WTC11 (cell line): ENCODE measurements at regions not wholly inside any gene's neighbourhood (a gene's known extent, or its start where the extent isn't known, plus 50 kb on each side); places are given as distances from the start of the nearest gene placed in this dataset.

ENCODE experiments used
- ATAC-seq: fragments of 200-7000 bp; cut with Tn5 transposase; 2 replicates; pipeline ENCODE4 v1.10.0; 2021; ENCODE audit warnings: mild to moderate bottlenecking, moderate library complexity
- CTCF ChIA-PET: fragments of 300-600 bp; sonication (Branson Sonifier 250); formaldehyde crosslinking; loops from one replicate; lab custom pipeline; 2021; ENCODE audit warnings: antibody characterized with exemption; lab: Charles Lee
- POLR2A ChIA-PET: fragments of 350-600 bp; sonication (Branson Sonifier 250); formaldehyde crosslinking; loops from one replicate; lab custom pipeline; 2021; ENCODE audit warnings: antibody characterized with exemption; lab: Charles Lee
- DNase-seq: peaks from one replicate; pipeline ENCODE4 v3.0.0; 2021; ENCODE audit warnings: low spot score
- H3K27ac Mint-ChIP-seq: 2 replicates; pipeline ENCODE4 v1.8.0; 2021; ENCODE audit warnings: mixed read lengths
- H3K27me3 Mint-ChIP-seq: 2 replicates; pipeline ENCODE4 v1.8.0; 2021; ENCODE audit warnings: low read depth, mild to moderate bottlenecking, moderate library complexity, mixed read lengths
- H3K36me3 Mint-ChIP-seq: 2 replicates; pipeline ENCODE4 v1.8.0; 2021; ENCODE audit warnings: mixed read lengths
- H3K4me1 Mint-ChIP-seq: 2 replicates; pipeline ENCODE4 v1.8.0; 2022; ENCODE audit warnings: mixed read lengths
- H3K4me3 Mint-ChIP-seq: 2 replicates; pipeline ENCODE4 v1.8.0; 2021; ENCODE audit warnings: mild to moderate bottlenecking, moderate library complexity, mixed read lengths
- H3K9me3 Mint-ChIP-seq: 2 replicates; pipeline ENCODE4 v1.8.0; 2021; ENCODE audit warnings: mixed read lengths
- ELF4 ChIP-seq: sonication (generic); formaldehyde crosslinking; IDR thresholded peaks from 2 replicates; pipeline ENCODE4 v1.8.1; 2022; ENCODE audit warnings: low read depth, mild to moderate bottlenecking, moderate library complexity, missing genetic modification reagents
- JAZF1 ChIP-seq: fragments of 250-450 bp; sonication (Bioruptor Pico); IDR thresholded peaks from 2 replicates; pipeline ENCODE4 v1.9.0; 2021; ENCODE audit warnings: moderate library complexity, mild to moderate bottlenecking, inconsistent platforms
- MXD4 ChIP-seq: fragments of 250-450 bp; sonication (Bioruptor Pico); IDR thresholded peaks from 2 replicates; pipeline ENCODE4 v1.8.0; 2021; ENCODE audit warnings: mild to moderate bottlenecking, moderate library complexity, borderline replicate concordance
- MYBL2 ChIP-seq: sonication (generic); formaldehyde crosslinking; IDR thresholded peaks from 2 replicates; pipeline ENCODE4 v1.8.1; 2023; ENCODE audit warnings: mild to moderate bottlenecking, moderate library complexity, missing genetic modification reagents
- RELA ChIP-seq: sonication (generic); formaldehyde crosslinking; IDR thresholded peaks from 2 replicates; pipeline ENCODE4 v1.8.1; 2022; ENCODE audit warnings: missing genetic modification reagents, mild to moderate bottlenecking, borderline replicate concordance
- RORB ChIP-seq: fragments of 250-450 bp; sonication (Bioruptor Pico); IDR thresholded peaks from 2 replicates; pipeline ENCODE4 v1.9.0; 2021; ENCODE audit warnings: mild to moderate bottlenecking
- SOX15 ChIP-seq: fragments of 250-450 bp; sonication (Bioruptor Pico); IDR thresholded peaks from 2 replicates; pipeline ENCODE4 v1.9.0; 2021; ENCODE audit warnings: mild to moderate bottlenecking
- SP1 ChIP-seq: sonication (generic); formaldehyde crosslinking; conservative IDR thresholded peaks from 2 replicates; pipeline ENCODE4 v1.8.1; 2022; ENCODE audit warnings: missing genetic modification reagents
- TP53 ChIP-seq: sonication (generic); formaldehyde crosslinking; IDR thresholded peaks from 2 replicates; pipeline ENCODE4 v1.8.1; 2023; ENCODE audit warnings: mild to moderate bottlenecking, missing genetic modification reagents
- ZNF416 ChIP-seq: fragments of 250-450 bp; sonication (Bioruptor Pico); IDR thresholded peaks from 2 replicates; pipeline ENCODE4 v1.9.0; 2021; ENCODE audit warnings: mild to moderate bottlenecking, inconsistent platforms
- TF ChIP-seq, protein P1 (sequence below): fragments of 200-600 bp; IDR thresholded peaks from 2 replicates; pipeline ENCODE4 v1.8.0; 2022; ENCODE audit warnings: antibody characterized with exemption
- TF ChIP-seq, protein P2 (sequence below): sonication (generic); formaldehyde crosslinking; IDR thresholded peaks from 2 replicates; pipeline ENCODE4 v1.8.0; 2022; ENCODE audit warnings: mild to moderate bottlenecking, missing genetic modification reagents
- TF ChIP-seq, protein P3 (sequence below): sonication (generic); formaldehyde crosslinking; IDR thresholded peaks from 2 replicates; pipeline ENCODE4 v1.8.1; 2023; ENCODE audit warnings: mild to moderate bottlenecking, missing genetic modification reagents
- TF ChIP-seq, protein P4 (sequence below): sonication (generic); formaldehyde crosslinking; IDR thresholded peaks from 2 replicates; pipeline ENCODE4 v1.8.1; 2022; ENCODE audit warnings: low read depth, missing genetic modification reagents, borderline replicate concordance
- TF ChIP-seq, protein P5 (sequence below): fragments of 250-450 bp; sonication (Bioruptor Pico); conservative IDR thresholded peaks from 2 replicates; pipeline ENCODE4 v1.9.0; 2021; ENCODE audit warnings: mild to moderate bottlenecking
- TF ChIP-seq, protein P6 (sequence below): fragments of 250-450 bp; sonication (Bioruptor Pico); IDR thresholded peaks from 2 replicates; pipeline ENCODE4 v1.8.0; 2021; ENCODE audit warnings: mild to moderate bottlenecking

DNA sequence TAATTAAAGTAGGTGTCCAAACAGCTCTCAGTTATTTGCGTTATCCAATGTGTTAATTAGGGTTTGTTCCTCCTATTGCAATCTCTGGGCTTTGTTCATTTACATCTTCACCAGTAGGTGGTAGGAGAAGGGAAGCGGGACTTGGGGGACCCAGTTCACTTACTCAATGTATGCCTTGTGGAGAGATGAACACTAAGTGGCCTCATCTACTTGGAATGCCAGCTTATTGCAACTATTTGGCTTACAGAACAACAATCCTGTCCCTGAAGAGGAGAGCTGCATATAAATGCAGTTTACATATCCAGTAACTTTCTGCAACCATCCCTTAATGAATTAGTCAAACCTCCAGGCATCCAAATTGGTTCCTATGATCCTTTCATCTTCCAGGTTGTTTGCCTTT, 417.1 kb upstream of the CCDC196 start:
- CTCF ChIA-PET, result interaction anchor here (1.0 kb wide), 1 partner anchor 12 kb away, joined by 3 read pairs; no protein-coding TSS in a partner anchor
- TF ChIP-seq MXD4 (no peak), MYBL2 (CRISPR knock-in tag) (no peak), TP53 (CRISPR knock-in tag) (no peak), JAZF1 (CRISPR knock-in tag) (no peak), ZNF416 (CRISPR knock-in tag) (no peak), SOX15 (CRISPR knock-in tag) (no peak), ELF4 (CRISPR knock-in tag) (no peak), SP1 (CRISPR knock-in tag) (no peak), RELA (CRISPR knock-in tag) (no peak), RORB (CRISPR knock-in tag) (no peak)
- TF ChIP-seq, protein P1, sequence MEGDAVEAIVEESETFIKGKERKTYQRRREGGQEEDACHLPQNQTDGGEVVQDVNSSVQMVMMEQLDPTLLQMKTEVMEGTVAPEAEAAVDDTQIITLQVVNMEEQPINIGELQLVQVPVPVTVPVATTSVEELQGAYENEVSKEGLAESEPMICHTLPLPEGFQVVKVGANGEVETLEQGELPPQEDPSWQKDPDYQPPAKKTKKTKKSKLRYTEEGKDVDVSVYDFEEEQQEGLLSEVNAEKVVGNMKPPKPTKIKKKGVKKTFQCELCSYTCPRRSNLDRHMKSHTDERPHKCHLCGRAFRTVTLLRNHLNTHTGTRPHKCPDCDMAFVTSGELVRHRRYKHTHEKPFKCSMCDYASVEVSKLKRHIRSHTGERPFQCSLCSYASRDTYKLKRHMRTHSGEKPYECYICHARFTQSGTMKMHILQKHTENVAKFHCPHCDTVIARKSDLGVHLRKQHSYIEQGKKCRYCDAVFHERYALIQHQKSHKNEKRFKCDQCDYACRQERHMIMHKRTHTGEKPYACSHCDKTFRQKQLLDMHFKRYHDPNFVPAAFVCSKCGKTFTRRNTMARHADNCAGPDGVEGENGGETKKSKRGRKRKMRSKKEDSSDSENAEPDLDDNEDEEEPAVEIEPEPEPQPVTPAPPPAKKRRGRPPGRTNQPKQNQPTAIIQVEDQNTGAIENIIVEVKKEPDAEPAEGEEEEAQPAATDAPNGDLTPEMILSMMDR, result no peak
- TF ChIP-seq, protein P2, sequence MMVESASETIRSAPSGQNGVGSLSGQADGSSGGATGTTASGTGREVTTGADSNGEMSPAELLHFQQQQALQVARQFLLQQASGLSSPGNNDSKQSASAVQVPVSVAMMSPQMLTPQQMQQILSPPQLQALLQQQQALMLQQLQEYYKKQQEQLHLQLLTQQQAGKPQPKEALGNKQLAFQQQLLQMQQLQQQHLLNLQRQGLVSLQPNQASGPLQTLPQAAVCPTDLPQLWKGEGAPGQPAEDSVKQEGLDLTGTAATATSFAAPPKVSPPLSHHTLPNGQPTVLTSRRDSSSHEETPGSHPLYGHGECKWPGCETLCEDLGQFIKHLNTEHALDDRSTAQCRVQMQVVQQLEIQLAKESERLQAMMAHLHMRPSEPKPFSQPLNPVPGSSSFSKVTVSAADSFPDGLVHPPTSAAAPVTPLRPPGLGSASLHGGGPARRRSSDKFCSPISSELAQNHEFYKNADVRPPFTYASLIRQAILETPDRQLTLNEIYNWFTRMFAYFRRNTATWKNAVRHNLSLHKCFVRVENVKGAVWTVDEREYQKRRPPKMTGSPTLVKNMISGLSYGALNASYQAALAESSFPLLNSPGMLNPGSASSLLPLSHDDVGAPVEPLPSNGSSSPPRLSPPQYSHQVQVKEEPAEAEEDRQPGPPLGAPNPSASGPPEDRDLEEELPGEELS (CRISPR knock-in tag), result no peak
- TF ChIP-seq, protein P3, sequence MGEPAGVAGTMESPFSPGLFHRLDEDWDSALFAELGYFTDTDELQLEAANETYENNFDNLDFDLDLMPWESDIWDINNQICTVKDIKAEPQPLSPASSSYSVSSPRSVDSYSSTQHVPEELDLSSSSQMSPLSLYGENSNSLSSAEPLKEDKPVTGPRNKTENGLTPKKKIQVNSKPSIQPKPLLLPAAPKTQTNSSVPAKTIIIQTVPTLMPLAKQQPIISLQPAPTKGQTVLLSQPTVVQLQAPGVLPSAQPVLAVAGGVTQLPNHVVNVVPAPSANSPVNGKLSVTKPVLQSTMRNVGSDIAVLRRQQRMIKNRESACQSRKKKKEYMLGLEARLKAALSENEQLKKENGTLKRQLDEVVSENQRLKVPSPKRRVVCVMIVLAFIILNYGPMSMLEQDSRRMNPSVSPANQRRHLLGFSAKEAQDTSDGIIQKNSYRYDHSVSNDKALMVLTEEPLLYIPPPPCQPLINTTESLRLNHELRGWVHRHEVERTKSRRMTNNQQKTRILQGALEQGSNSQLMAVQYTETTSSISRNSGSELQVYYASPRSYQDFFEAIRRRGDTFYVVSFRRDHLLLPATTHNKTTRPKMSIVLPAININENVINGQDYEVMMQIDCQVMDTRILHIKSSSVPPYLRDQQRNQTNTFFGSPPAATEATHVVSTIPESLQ (CRISPR knock-in tag), result no peak
- TF ChIP-seq, protein P4, sequence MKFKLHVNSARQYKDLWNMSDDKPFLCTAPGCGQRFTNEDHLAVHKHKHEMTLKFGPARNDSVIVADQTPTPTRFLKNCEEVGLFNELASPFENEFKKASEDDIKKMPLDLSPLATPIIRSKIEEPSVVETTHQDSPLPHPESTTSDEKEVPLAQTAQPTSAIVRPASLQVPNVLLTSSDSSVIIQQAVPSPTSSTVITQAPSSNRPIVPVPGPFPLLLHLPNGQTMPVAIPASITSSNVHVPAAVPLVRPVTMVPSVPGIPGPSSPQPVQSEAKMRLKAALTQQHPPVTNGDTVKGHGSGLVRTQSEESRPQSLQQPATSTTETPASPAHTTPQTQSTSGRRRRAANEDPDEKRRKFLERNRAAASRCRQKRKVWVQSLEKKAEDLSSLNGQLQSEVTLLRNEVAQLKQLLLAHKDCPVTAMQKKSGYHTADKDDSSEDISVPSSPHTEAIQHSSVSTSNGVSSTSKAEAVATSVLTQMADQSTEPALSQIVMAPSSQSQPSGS (CRISPR knock-in tag), result no peak
- TF ChIP-seq, protein P5, sequence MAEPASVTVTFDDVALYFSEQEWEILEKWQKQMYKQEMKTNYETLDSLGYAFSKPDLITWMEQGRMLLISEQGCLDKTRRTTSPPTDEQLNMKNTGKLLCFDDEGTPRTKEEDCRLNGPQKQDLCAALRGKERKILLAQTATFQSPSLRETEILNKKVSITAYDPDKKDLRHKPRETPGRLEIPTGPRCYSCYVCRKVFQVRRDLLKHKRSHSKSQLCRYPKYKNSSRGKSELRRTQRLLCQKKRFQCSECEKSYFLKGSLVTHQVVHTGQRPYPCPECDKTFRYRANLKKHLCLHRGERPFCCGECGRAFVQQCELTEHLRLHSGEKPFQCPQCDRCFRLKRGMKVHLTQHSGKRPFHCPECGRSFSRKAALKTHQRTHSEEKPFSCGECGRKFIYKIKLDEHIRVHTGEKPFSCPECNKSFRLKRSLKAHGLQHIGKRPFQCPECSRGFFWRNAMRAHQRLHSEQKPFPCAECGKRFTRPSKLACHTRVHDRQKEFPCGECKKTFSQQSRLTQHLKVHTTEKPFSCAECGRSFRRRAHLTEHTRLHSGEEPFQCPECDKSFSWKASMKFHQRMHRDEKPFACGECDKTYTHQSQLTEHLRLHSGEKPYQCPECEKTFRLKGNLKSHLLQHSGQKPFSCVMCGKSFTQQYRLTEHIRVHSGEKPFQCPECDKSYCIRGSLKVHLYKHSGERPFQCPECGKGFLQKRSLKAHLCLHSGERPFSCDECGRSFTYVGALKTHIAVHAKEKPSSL, result no peak
- TF ChIP-seq, protein P6, sequence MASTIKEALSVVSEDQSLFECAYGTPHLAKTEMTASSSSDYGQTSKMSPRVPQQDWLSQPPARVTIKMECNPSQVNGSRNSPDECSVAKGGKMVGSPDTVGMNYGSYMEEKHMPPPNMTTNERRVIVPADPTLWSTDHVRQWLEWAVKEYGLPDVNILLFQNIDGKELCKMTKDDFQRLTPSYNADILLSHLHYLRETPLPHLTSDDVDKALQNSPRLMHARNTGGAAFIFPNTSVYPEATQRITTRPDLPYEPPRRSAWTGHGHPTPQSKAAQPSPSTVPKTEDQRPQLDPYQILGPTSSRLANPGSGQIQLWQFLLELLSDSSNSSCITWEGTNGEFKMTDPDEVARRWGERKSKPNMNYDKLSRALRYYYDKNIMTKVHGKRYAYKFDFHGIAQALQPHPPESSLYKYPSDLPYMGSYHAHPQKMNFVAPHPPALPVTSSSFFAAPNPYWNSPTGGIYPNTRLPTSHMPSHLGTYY (CRISPR knock-in tag), result no peak
- Mint-ChIP-seq H3K9me3 (no peaks in the 10 kb centered on the region), H3K27me3 (no peaks in the 10 kb centered on the region), H3K27ac (no peak overlapping the region), H3K4me3 (no peak overlapping the region), H3K36me3 (no peaks in the 10 kb centered on the region), H3K4me1 (peaks cover 25% of the 10 kb centered on the region)
- POLR2A ChIA-PET, result interaction anchor here (0.5 kb wide), 1 partner anchor 51 kb away, joined by 3 read pairs; no protein-coding TSS in a partner anchor
- no peak for DNase-seq
- no peak for ATAC-seq
